Aorta (tissue), 5 donors: ENCODE measurements at regions not wholly inside any gene's neighbourhood (a gene's known extent, or its start where the extent isn't known, plus 50 kb on each side); places are given as distances from the start of the nearest gene placed in this dataset.

Source experiments
- ATAC-seq: fragments of 200-7000 bp; cut with Tn5 transposase; one replicate; pipeline ENCODE4 v1.9.1; 2022; ENCODE audit warnings: moderate library complexity; ENCODE audit not compliant: low FRiP score
- DNase-seq, 2 donors: peaks; one replicate each; pipeline ENCODE4 v3.0.0-alpha.2; 2020
- H3K27ac ChIP-seq, 2 donors: one replicate each; pipeline ENCODE4 v1.5.1; 2013; ENCODE audit warnings: low read length in 2 of 2, mild to moderate bottlenecking in 2 of 2, moderate library complexity in 2 of 2, control low read depth in 1 of 2, inconsistent platforms in 1 of 2, low read depth in 1 of 2
- H3K27me3 ChIP-seq, 2 donors: one replicate each; pipeline ENCODE4 v1.6.1; 2013; ENCODE audit warnings: control low read depth in 1 of 2, low read length in 1 of 2, mild to moderate bottlenecking in 1 of 2, moderate library complexity in 1 of 2; ENCODE audit not compliant: insufficient read depth in 2 of 2, control insufficient read depth in 1 of 2
- H3K36me3 ChIP-seq, 2 donors: one replicate each; pipeline ENCODE4 v1.6.1; 2013; ENCODE audit warnings: control low read depth in 1 of 2, low read length in 1 of 2, mild to moderate bottlenecking in 1 of 2; ENCODE audit not compliant: insufficient read depth in 2 of 2, control insufficient read depth in 1 of 2
- H3K4me1 ChIP-seq, 2 donors: one replicate each; pipeline ENCODE4 v1.6.1; 2013; ENCODE audit warnings: low read length in 2 of 2, control low read depth in 1 of 2, mild to moderate bottlenecking in 1 of 2, moderate library complexity in 1 of 2; ENCODE audit not compliant: insufficient read depth in 2 of 2, control insufficient read depth in 1 of 2
- H3K4me3 ChIP-seq, 2 donors: one replicate each; pipeline ENCODE4 v1.5.1; 2013; ENCODE audit warnings: low read length in 2 of 2, control low read depth in 1 of 2, mild to moderate bottlenecking in 1 of 2
- H3K9me3 ChIP-seq: one replicate; pipeline ENCODE4 v1.6.1; 2013; ENCODE audit warnings: mild to moderate bottlenecking, low read length; ENCODE audit not compliant: control insufficient read depth
- WGBS, 2 donors: extraction: QIAGEN DNeasy Blood & Tissue Kit; methylation state at CpG; one replicate each; pipeline ENCODE4 v1.1.7; 2013; 5-methylcytosine and 5-hydroxymethylcytosine counted together
- intact Hi-C, 2 donors: fragments of 100-400 bp; cut with DNase I; formaldehyde crosslinking; loops; one replicate each; pipeline versions ENCODE4 v1.14.2 to v1.15.0; 2022
- donor health status: healthy with polysubstance abuse.
- donor health status: Bipolar disorder and iron deficiency.
- donor health status: DM: no; HTN: no; CAD: no.
- donor health status: DM: no; HTN: no; CAD: no.
- donor health status: DM: yes; HTN: yes; CAD: no.

DNA sequence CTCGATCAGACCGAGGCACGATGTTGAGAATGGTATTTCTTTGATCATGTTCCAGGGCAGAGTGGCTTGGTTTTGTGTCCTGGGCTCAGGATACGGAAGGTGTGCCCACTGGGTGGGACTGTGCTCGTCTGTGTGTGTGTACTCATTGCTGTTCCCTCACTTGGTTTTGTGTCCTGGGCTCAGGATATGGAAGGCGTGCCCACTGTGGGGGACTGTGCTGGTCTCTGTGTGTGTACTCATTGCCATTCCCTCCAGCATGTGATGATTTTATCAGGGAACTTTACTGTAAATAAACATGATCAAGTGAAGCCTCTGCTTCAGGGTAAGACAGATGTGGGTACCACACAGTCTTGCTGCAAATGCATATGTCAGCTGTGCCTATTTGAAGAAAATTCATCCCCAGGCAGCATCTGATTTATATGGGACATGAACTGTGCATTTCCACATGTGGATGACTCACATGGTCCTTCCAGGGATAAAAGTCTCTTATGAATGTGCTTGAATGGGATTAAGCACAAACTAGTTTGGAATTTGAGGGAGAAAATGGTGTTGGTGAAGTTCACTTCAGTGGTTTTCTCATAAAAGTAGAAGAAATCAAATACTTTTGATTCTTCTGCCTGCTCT is 274.3 kb downstream of the QKI start:
- ATAC-seq: no peak
- H3K4me1 ChIP-seq: no peaks in the 10 kb centered on the region
- H3K4me3 ChIP-seq: no peak overlapping the region
- no peaks in the 10 kb centered on the region for H3K27me3 ChIP-seq
- no peaks in the 10 kb centered on the region for H3K36me3 ChIP-seq
- intact Hi-C loops: no loop called here
- H3K9me3 ChIP-seq: no peaks in the 10 kb centered on the region
- DNase-seq: no peak
- 84 to 87% methylated on average over 6 of the region's 6 CpGs for WGBS, 2 donors
- H3K27ac ChIP-seq: no peak overlapping the region

DNA sequence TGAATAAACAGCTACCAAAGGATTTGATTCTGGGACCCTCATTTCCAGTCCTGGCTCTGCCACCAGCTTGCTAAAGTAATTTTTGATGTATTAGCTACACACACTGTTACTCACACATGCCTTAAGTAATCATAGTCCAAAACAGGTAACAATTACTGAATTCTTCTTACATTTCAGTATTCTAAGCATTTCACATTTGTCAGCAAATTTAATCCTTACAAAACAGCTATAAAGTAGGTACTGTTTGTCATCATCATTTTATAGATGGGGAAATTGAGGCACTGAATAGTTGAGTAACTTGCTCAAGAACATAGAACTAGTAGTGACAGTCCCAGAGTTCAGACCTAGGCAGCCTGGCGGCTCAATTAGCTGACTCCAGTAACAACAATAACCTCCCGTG is 272.6 kb downstream of the QKI start:
- Histone ChIP-seq H3K36me3 (no peaks in the 10 kb centered on the region), H3K27me3 (no peaks in the 10 kb centered on the region), H3K27ac (no peak overlapping the region), H3K9me3 (no peaks in the 10 kb centered on the region), H3K4me1 (no peaks in the 10 kb centered on the region), H3K4me3 (no peak overlapping the region)
- ATAC-seq (no peak), DNase-seq (no peak)
- intact Hi-C loops: no loop called here
- 88 to 95% methylated on average over 2 of the region's 2 CpGs for WGBS, 2 donors

DNA sequence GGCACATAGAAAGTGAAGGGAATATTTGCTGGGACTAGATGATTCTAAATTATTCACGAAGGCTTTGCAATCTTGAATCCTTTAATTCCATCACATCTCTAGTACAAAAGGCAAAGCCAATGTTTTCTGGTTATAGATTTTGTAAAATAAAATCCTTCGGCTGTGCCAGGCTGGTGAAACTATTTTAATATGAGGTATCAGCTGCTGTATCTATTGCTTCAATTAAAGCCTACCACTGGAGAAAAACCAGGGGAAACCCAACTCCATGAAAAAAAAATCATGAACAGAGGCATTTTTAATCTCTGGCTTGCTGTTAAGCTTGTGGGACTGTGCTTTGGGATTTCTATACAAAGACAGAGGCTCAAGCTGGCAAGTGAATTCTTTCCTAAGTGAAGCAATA is 271.8 kb downstream of the QKI start:
- DNase-seq (no peak), ATAC-seq (no peak)
- Histone ChIP-seq H3K27me3 (no peaks in the 10 kb centered on the region), H3K27ac (no peak overlapping the region), H3K9me3 (no peaks in the 10 kb centered on the region), H3K4me1 (no peaks in the 10 kb centered on the region), H3K36me3 (no peaks in the 10 kb centered on the region), H3K4me3 (no peak overlapping the region)
- intact Hi-C loops: no loop called here
- WGBS, 2 donors: 86 to 90% methylated on average over 2 of the region's 2 CpGs

DNA sequence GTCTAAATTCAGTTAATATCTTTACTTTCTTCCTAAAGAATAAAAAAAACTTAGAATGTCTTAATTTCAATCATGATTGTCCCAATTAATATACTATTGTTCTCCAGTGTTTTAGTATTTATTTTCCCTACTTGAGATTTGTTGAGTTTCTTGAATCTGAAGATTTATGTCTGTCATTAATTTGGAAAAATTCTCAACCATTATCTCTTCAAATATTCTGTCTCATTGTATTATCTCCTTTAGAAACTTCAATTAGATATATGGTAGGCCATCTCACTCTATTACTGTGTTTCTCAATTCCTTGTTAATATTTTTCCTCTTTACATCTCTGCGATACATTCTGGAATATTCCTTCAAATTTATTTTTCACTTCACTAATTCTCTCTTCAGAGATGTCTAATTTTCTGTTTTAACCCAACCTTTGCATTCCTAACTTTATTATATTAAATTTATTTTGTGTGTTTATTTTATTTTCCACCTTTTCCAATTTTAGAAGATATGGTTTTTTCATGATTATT is 268.6 kb downstream of the QKI start:
- Histone ChIP-seq H3K27ac (no peak overlapping the region), H3K27me3 (no peaks in the 10 kb centered on the region), H3K36me3 (no peaks in the 10 kb centered on the region), H3K9me3 (no peaks in the 10 kb centered on the region), H3K4me1 (no peaks in the 10 kb centered on the region), H3K4me3 (no peak overlapping the region)
- intact Hi-C loops: no loop called here
- ATAC-seq: no peak
- no peak for DNase-seq
- 98 to 100% methylated on average over 1 of the region's 1 CpG for WGBS, 2 donors

DNA sequence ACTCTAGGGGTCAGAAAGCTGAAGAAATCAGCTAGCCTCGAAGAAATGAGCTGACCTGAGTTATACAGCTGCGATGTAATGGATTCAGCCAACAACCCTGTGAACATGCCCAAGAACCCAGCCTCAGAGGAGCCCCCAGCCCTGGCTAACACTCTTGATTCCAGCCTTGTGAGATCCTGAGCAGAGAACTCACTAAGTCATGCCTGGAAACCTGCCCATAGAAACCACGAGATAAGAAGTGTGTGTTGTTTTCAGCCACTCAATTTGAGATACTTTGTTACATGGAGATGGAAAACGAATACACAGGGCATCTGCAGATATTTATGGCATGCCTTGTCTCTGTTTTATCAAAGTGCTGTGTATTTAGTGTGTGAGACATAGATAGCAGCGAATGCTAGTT is 265.2 kb downstream of the QKI start:
- 22% methylated on average over 5 of the region's 5 CpGs for WGBS, 2 donors
- H3K27me3 ChIP-seq: no peaks in the 10 kb centered on the region
- DNase-seq: no peak
- no peak overlapping the region for H3K4me3 ChIP-seq
- H3K36me3 ChIP-seq: no peaks in the 10 kb centered on the region
- ATAC-seq: no peak
- H3K27ac ChIP-seq: no peak overlapping the region
- intact Hi-C loops: no loop called here
- H3K4me1 ChIP-seq: no peaks in the 10 kb centered on the region
- H3K9me3 ChIP-seq: no peaks in the 10 kb centered on the region

DNA sequence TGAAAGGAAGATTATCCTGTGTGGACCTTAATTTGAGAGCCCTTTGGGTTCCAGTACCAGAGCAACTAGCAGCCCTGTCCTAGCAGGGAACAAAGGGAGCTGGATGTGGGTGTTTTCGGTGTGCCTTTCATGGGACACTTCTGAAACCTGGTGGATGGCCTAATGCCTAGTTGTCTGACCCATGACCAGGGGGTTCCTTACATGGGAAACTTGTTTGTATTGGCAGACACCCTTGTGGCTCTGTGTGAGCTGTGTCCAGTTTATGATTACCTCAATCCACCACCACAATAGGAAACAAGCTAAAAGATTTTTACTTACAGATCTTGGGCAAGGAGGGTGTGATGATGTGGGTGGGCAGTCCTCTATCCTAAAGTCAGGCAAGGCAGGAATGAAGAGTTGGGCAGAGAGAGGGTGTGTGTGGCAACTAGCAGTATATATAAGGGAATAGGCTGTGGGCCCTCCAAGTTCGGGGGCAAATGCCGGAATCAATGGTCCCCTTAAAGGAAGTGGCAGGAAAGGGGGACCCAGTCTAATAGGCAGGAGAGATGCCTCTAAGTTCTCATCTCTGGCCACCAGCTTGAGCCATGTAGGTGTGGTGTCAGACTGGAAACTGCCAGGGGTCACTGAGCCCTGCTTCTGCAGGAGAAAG is 264.6 kb downstream of the QKI start:
- no peak for ATAC-seq
- intact Hi-C loops: no loop called here
- Histone ChIP-seq H3K4me1 (no peaks in the 10 kb centered on the region), H3K27me3 (no peaks in the 10 kb centered on the region), H3K27ac (no peak overlapping the region), H3K36me3 (no peaks in the 10 kb centered on the region), H3K9me3 (no peaks in the 10 kb centered on the region), H3K4me3 (no peak overlapping the region)
- WGBS, 2 donors: 94 to 97% methylated on average over 3 of the region's 3 CpGs
- DNase-seq: no peak

DNA sequence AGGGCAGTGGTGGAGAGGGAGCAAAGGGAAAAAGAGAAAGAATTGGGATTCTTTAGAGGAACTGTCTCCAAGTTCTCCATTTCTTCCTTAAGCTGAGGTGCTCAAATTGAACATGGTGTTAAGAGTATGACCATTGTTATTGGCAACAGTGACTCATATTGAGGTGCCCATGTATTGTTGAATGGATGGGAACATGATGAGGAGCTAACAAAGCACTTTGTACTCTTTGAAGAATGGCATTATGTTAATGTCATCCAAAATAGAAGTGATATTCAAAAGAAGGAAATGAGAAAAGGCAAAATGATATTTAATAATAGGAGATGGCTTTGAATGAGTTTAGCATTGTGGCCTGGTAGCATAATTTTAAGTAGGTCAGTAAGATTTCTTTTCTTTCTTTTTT is 261.1 kb downstream of the QKI start:
- ATAC-seq: no peak
- Histone ChIP-seq H3K36me3 (no peaks in the 10 kb centered on the region), H3K9me3 (no peaks in the 10 kb centered on the region), H3K4me1 (no peaks in the 10 kb centered on the region), H3K27ac (no peak overlapping the region), H3K27me3 (no peaks in the 10 kb centered on the region), H3K4me3 (no peak overlapping the region)
- intact Hi-C loops: no loop called here
- no peak for DNase-seq

DNA sequence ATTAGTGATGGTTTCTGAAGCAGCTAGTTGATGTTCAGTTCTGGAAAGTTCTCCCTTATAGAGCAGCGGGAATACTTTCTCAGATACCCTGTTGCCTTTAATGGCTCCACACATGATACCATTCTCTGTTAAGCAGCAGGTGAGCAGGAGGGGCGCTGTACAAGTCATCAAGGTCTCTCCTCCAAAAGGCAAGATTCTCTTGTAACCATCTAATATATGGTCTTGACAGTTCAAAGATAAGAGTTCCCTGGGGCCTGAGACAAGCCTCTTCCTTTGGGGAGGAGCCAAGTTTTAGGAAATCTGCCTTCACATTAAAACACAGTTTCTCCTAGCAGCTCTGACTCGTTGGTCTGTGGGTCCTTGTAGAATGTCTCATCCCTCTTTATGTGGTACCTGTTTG is 258.2 kb downstream of the QKI start:
- ATAC-seq: no peak
- WGBS, 2 donors: 79 to 84% methylated on average over 3 of the region's 3 CpGs

DNA sequence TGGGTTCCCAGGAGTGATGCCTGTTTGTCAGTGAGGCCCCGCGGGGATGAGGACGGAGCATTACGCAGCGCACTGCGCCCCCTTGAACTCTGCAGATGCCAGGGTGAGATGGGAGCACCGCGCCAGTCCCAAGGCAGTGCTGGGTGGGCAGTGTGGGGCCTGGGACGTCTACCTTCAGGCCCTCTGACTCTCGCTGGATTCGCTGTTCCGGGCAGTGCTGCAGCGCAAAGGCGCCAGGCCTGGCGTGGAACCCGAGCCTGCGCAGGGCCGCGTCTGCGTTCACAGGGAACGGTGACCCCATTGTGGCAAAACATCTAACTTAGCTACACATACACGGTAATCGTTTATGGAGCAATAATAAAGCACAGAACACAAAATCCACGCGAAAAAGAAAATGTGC is 257.3 kb downstream of the QKI start:
- no peaks in the 10 kb centered on the region for H3K4me1 ChIP-seq
- no peaks in the 10 kb centered on the region for H3K36me3 ChIP-seq
- H3K27me3 ChIP-seq: peaks cover 0 to under 1% of the 10 kb centered on the region in 2 donors
- DNase-seq (no peak), ATAC-seq (peak; percentile 7)
- 94 to 96% methylated on average over 25 of the region's 25 CpGs for WGBS, 2 donors
- H3K4me3 ChIP-seq: no peak overlapping the region
- H3K27ac ChIP-seq: no peak overlapping the region
- H3K9me3 ChIP-seq: no peaks in the 10 kb centered on the region
- intact Hi-C loops: no loop called here

More for the DNA sequence above, 258.2 kb downstream of the QKI start:
- intact Hi-C loops: no loop called here
- no peak for DNase-seq
- no peak overlapping the region for H3K4me3 ChIP-seq
- no peak overlapping the region for H3K27ac ChIP-seq
- no peaks in the 10 kb centered on the region for H3K4me1 ChIP-seq
- no peaks in the 10 kb centered on the region for H3K27me3 ChIP-seq
- no peaks in the 10 kb centered on the region for H3K9me3 ChIP-seq
- H3K36me3 ChIP-seq: no peaks in the 10 kb centered on the region
